Stimulated activated CD4-positive, alpha-beta T cell treated with anti-CD3 and anti-CD28 coated beads, Interleukin-1b, Interleukin-23, amount 100 ng/mL, for 48 hours (primary cell): ENCODE measurements at regions not wholly inside any gene's neighbourhood (a gene's known extent, or its start where the extent isn't known, plus 50 kb on each side); places are given as distances from the start of the nearest gene placed in this dataset.

Experiments used
- DNase-seq: peaks from one replicate; pipeline ENCODE4 v3.0.0-alpha.2; 2020

GRCh38 chr18:73511771-73512503 lies 635.7 kb downstream of the FBXO15 start:
- no peak for DNase-seq

GRCh38 chr18:73509460-73509859 lies 638.2 kb downstream of the FBXO15 start:
- no peak for DNase-seq

GRCh38 chr18:73503326-73503725 lies 635.5 kb upstream of the NETO1 start:
- DNase-seq = no peak

- no peak for DNase-seq
Measured at GRCh38 chr18:73487966-73488365, 620.2 kb upstream of the NETO1 start.

GRCh38 chr18:73485166-73485565 lies 617.4 kb upstream of the NETO1 start:
- no peak for DNase-seq

- no peak for DNase-seq
Measured at GRCh38 chr18:73482901-73483300, 615.1 kb upstream of the NETO1 start.

- DNase-seq = no peak
Measured at GRCh38 chr18:73479477-73479876, 611.7 kb upstream of the NETO1 start.

- DNase-seq = no peak
Measured at GRCh38 chr18:73478191-73478590, 610.4 kb upstream of the NETO1 start.

GRCh38 chr18:73476031-73476430 lies 608.2 kb upstream of the NETO1 start:
- DNase-seq = no peak

GRCh38 chr18:73462092-73462491 lies 594.3 kb upstream of the NETO1 start:
- no peak for DNase-seq

GRCh38 chr18:73461780-73462059 lies 593.9 kb upstream of the NETO1 start:
- no peak for DNase-seq

- DNase-seq = no peak
Measured at GRCh38 chr18:73461038-73461779, 593.4 kb upstream of the NETO1 start.

- DNase-seq = no peak
Measured at GRCh38 chr18:73458186-73458964, 590.6 kb upstream of the NETO1 start.

- DNase-seq = no peak
Measured at GRCh38 chr18:73456643-73457042, 588.9 kb upstream of the NETO1 start.

- no peak for DNase-seq
Measured at GRCh38 chr18:73452866-73453265, 585.1 kb upstream of the NETO1 start.

GRCh38 chr18:73446502-73446901 lies 578.7 kb upstream of the NETO1 start:
- no peak for DNase-seq

GRCh38 chr18:73431620-73432019 lies 563.8 kb upstream of the NETO1 start:
- DNase-seq = no peak

- DNase-seq = no peak
Measured at GRCh38 chr18:73421010-73421409, 553.2 kb upstream of the NETO1 start.

- DNase-seq = no peak
Measured at GRCh38 chr18:73419531-73419930, 551.7 kb upstream of the NETO1 start.

GRCh38 chr18:73414598-73414997 lies 546.8 kb upstream of the NETO1 start:
- no peak for DNase-seq

- no peak for DNase-seq
Measured at GRCh38 chr18:73414069-73414468, 546.3 kb upstream of the NETO1 start.

GRCh38 chr18:73409242-73409641 lies 541.5 kb upstream of the NETO1 start:
- DNase-seq = no peak

- no peak for DNase-seq
Measured at GRCh38 chr18:73408469-73408868, 540.7 kb upstream of the NETO1 start.

GRCh38 chr18:73407506-73407905 lies 539.7 kb upstream of the NETO1 start:
- no peak for DNase-seq
